ENCODE measurements at regions not wholly inside any gene's neighbourhood (a gene's known extent, or its start where the extent isn't known, plus 50 kb on each side); places are given as distances from the start of the nearest gene placed in this dataset.
"Not testable (repeated sequence)": the region's sequence is repeated elsewhere in the genome, so short reads cannot be mapped to it uniquely, and the experiment has no call there.

DNA sequence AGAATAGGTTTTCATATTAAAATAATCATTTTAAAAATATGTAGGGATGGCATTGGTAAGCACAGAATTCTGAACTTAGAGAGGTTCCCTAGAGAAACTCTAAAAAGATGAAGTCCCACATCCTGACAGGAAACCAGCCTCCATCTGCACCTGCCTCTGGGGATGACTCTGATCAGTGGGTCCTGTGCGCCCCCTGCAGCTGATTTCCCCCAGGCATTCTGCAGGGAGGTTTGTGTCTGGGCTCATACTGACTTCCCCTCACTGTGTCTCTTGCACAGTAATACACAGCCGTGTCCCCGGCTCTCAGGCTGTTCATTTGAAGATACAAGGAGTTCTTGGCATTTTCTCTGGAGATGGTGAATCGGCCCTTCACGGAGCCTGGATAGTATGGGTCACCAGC, 602.9 kb downstream of the TMEM121 start:
- H3K4me1 Mint-ChIP-seq (ENCODE audit: low read depth) = no peaks in the 10 kb centered on the region
- H3K4me3 Mint-ChIP-seq = no peak overlapping the region
- TF ChIP-seq, protein P1, sequence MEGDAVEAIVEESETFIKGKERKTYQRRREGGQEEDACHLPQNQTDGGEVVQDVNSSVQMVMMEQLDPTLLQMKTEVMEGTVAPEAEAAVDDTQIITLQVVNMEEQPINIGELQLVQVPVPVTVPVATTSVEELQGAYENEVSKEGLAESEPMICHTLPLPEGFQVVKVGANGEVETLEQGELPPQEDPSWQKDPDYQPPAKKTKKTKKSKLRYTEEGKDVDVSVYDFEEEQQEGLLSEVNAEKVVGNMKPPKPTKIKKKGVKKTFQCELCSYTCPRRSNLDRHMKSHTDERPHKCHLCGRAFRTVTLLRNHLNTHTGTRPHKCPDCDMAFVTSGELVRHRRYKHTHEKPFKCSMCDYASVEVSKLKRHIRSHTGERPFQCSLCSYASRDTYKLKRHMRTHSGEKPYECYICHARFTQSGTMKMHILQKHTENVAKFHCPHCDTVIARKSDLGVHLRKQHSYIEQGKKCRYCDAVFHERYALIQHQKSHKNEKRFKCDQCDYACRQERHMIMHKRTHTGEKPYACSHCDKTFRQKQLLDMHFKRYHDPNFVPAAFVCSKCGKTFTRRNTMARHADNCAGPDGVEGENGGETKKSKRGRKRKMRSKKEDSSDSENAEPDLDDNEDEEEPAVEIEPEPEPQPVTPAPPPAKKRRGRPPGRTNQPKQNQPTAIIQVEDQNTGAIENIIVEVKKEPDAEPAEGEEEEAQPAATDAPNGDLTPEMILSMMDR (IDR thresholded peaks at IDR 0.05) = no peak
- H3K9me3 Mint-ChIP-seq = peaks cover 23% of the 10 kb centered on the region
- no peaks in the 10 kb centered on the region; the same call in 1 of the 2 replicates for H3K27me3 Mint-ChIP-seq (ENCODE audit: insufficient read depth)
- no peak for DNase-seq
- no peak overlapping the region for H3K27ac Mint-ChIP-seq
- no peaks in the 10 kb centered on the region for H3K36me3 Mint-ChIP-seq (ENCODE audit: low read depth)

- DNase-seq; H3K27ac Mint-ChIP-seq; H3K27me3 Mint-ChIP-seq (ENCODE audit: insufficient read depth); H3K4me1 Mint-ChIP-seq (ENCODE audit: low read depth); H3K4me3 Mint-ChIP-seq; H3K36me3 Mint-ChIP-seq (ENCODE audit: low read depth): not testable (repeated sequence)
- H3K9me3 Mint-ChIP-seq = peaks cover 15% of the 10 kb centered on the region
These were observed 603.7 kb downstream of the TMEM121 start for GRCh38 chr14:106129904-106130661.

GRCh38 chr14:106133126-106133525, 606.7 kb downstream of the TMEM121 start:
- peaks cover 15% of the 10 kb centered on the region for H3K9me3 Mint-ChIP-seq
- not testable (repeated sequence) for DNase-seq; H3K27ac Mint-ChIP-seq; H3K4me3 Mint-ChIP-seq; H3K36me3 Mint-ChIP-seq (ENCODE audit: low read depth); H3K27me3 Mint-ChIP-seq (ENCODE audit: insufficient read depth); H3K4me1 Mint-ChIP-seq (ENCODE audit: low read depth)

- no peak overlapping the region for H3K27ac Mint-ChIP-seq
- H3K36me3 Mint-ChIP-seq (ENCODE audit: low read depth) = no peaks in the 10 kb centered on the region
- DNase-seq = no peak
- no peaks in the 10 kb centered on the region; the same call in 1 of the 2 replicates for H3K27me3 Mint-ChIP-seq (ENCODE audit: insufficient read depth)
- peaks cover 5% of the 10 kb centered on the region for H3K9me3 Mint-ChIP-seq
- TF ChIP-seq, protein P1 (IDR thresholded peaks at IDR 0.05) = no peak
- H3K4me1 Mint-ChIP-seq (ENCODE audit: low read depth) = no peaks in the 10 kb centered on the region
- no peak overlapping the region for H3K4me3 Mint-ChIP-seq
These were observed 608.5 kb downstream of the TMEM121 start for GRCh38 chr14:106134886-106135285.

DNA sequence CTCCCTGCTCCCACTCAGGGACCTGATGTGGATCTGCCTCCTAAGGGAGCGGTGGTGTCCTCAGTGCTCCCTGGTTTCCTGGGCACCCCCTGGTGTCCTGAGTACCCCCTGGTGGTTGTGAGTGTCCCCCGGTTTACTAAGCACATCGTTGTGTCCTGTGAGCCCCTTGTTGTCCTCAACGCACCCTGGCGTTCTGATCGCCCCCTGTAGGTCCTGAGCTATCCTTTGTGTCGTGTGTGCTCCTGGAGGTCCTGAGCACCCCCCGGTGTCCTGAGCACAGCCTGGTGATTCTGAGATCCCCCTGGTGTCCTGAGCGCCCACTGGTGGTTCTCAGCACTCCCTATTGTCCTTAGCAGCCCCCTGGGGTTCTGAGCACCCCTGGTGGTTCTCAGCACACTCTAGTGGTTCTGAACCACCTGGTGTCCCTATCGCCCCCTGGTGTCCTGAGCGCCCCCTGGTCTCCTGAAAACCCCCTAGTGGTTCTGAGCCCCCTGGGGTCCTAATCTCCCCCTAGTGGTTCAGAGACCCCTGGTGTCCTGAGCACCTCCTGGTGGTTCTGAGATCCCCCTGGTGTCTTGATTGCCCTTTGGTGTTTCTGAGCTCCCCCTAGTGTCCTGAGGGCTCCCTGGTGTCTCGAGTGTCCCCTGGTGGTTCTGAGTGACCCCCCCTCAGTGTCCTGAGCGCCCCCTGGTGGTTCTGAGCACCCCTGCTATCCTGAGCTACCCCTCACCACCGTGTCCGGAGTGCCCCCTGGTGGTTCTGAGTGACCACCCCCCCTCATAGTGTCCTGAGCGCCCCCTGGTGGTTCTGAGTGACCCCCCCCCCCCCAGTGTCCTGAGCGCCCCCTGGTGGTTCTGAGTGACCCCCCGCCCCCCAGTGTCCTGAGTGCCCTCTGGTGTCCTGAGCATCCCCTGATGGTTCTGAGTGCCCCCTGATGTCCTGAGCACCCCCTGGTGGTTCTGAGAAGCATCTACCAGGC, 615.1 kb downstream of the TMEM121 start:
- DNase-seq = no peak
- no peak overlapping the region for H3K4me3 Mint-ChIP-seq
- H3K27me3 Mint-ChIP-seq (ENCODE audit: insufficient read depth) = no peaks in the 10 kb centered on the region
- TF ChIP-seq, protein P1 (IDR thresholded peaks at IDR 0.05) = no peak; the same call in 1 of the 2 replicates
- no peak overlapping the region for H3K27ac Mint-ChIP-seq
- H3K36me3 Mint-ChIP-seq (ENCODE audit: low read depth) = no peaks in the 10 kb centered on the region
- peaks cover 20% of the 10 kb centered on the region for H3K9me3 Mint-ChIP-seq
- no peaks in the 10 kb centered on the region for H3K4me1 Mint-ChIP-seq (ENCODE audit: low read depth)

DNA sequence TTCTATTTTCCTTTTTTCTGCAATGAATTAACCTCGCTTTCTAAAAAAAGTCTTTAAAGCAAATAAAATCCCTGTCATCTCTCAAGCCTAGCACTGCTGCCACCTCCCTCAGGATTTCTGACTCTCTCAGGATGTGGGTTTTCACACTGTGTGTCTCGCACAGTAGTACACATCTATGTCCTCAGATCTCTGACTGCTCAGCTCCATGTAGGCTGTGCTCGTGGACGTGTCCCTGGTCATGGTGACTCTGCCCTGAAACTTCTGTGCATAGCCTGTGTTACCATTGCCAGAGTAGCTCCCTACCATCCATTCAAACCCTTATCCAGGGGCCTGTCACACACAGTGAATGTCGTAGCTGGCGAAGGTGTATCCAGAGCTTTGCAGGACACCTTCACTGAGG, 619.3 kb downstream of the TMEM121 start:
- not testable (repeated sequence) for DNase-seq; H3K4me3 Mint-ChIP-seq; H3K36me3 Mint-ChIP-seq (ENCODE audit: low read depth); H3K4me1 Mint-ChIP-seq (ENCODE audit: low read depth); H3K27ac Mint-ChIP-seq; H3K27me3 Mint-ChIP-seq (ENCODE audit: insufficient read depth)
- H3K9me3 Mint-ChIP-seq = peaks cover 25% of the 10 kb centered on the region
